Spleen (tissue), 11 donors: ENCODE measurements at regions not wholly inside any gene's neighbourhood (a gene's known extent, or its start where the extent isn't known, plus 50 kb on each side); places are given as distances from the start of the nearest gene placed in this dataset.

ENCODE experiments used
- DNase-seq: peaks from one replicate; pipeline ENCODE4 v3.0.0-alpha.2; 2020
- H3K27ac ChIP-seq, 8 donors: fragments of 200-600 bp; sonication (generic) in 7 of 8; 1 replicate in 4 of 8; 2 replicates in 4 of 8; pipeline versions ENCODE4 v1.5.0 to v1.8.0; 2016 to 2021; ENCODE audit warnings: inconsistent platforms in 4 of 8, mild to moderate bottlenecking in 4 of 8, moderate library complexity in 1 of 8
- H3K27me3 ChIP-seq, 7 donors: fragments of 200-600 bp; sonication (generic) in 6 of 7; replicated peaks in 1 of 7; 1 replicate in 4 of 7; 2 replicates in 3 of 7; pipeline versions ENCODE4 v1.5.0 to v1.8.0; 2016 to 2021; ENCODE audit warnings: inconsistent platforms in 3 of 7, mild to moderate bottlenecking in 1 of 7
- H3K36me3 ChIP-seq, 6 donors: fragments of 200-600 bp; sonication (generic) in 5 of 6; 1 replicate in 4 of 6; 2 replicates in 2 of 6; pipeline versions ENCODE4 v1.5.0 to v1.8.0; 2016 to 2021; ENCODE audit warnings: inconsistent platforms in 2 of 6
- H3K4me1 ChIP-seq, 6 donors: fragments of 200-600 bp; sonication (generic) in 5 of 6; 1 replicate in 3 of 6; 2 replicates in 3 of 6; pipeline versions ENCODE4 v1.5.0 to v1.8.0; 2016 to 2021; ENCODE audit warnings: inconsistent platforms in 3 of 6
- H3K4me3 ChIP-seq, 8 donors: fragments of 200-600 bp; sonication (generic) in 7 of 8; 1 replicate in 4 of 8; 2 replicates in 4 of 8; pipeline versions ENCODE4 v1.5.0 to v1.8.0; 2016 to 2021; ENCODE audit warnings: inconsistent platforms in 4 of 8, mild to moderate bottlenecking in 4 of 8, moderate library complexity in 2 of 8
- H3K9me3 ChIP-seq, 8 donors: fragments of 200-600 bp; sonication (generic) in 7 of 8; 1 replicate in 4 of 8; 2 replicates in 4 of 8; pipeline versions ENCODE4 v1.5.0 to v1.8.0; 2016 to 2021; ENCODE audit warnings: inconsistent platforms in 4 of 8
- POLR2A ChIP-seq, 3 donors: fragments of 450-650 bp; IDR thresholded peaks; one replicate each; pipeline ENCODE4 v1.5.1; 2017; ENCODE audit warnings: antibody characterized with exemption in 3 of 3, mild to moderate bottlenecking in 1 of 3
- POLR2AphosphoS5 ChIP-seq, 3 donors: sonication (generic); formaldehyde crosslinking; IDR thresholded peaks; one replicate each; pipeline ENCODE4 v1.5.1; 2017; ENCODE audit warnings: antibody characterized with exemption in 3 of 3
- WGBS, 5 donors: extraction: QIAGEN DNeasy Blood & Tissue Kit in 3 of 5; methylation state at CpG; one replicate each; pipeline versions ENCODE4 v1.1.5 to v1.1.7; 2013 to 2018; 5-methylcytosine and 5-hydroxymethylcytosine counted together
- intact Hi-C: fragments of 100-400 bp; cut with DNase I; formaldehyde crosslinking; loops from one replicate; pipeline ENCODE4 v1.15.0; 2023; ENCODE audit warnings: low total_unique reads
- TF ChIP-seq, protein P1 (sequence below), 11 experiments: fragments of 200-600 bp in 7 of 11; fragments of 450-650 bp in 4 of 11; sonication (generic) in 4 of 11; IDR thresholded peaks in 8 of 11; conservative IDR thresholded peaks in 3 of 11; 1 replicate in 7 of 11; 2 replicates in 4 of 11; pipeline versions ENCODE4 v1.4.0 to v1.8.0; 2016 to 2021; ENCODE audit warnings: antibody characterized with exemption in 11 of 11, inconsistent platforms in 4 of 11, mild to moderate bottlenecking in 1 of 11
- donor health status: healthy with polysubstance abuse.
- donor health status: DM: no; HTN: no; CAD: no; lungs with moderate emphysema.
- donor health status: DM: no; HTN: no; CAD: no.
- donor health status: Bipolar disorder and iron deficiency.
- donor health status: healthy.
- donor health status: DM: no; HTN: no; CAD: no.
- donor health status: DM: yes; HTN: yes; CAD: no.

DNA sequence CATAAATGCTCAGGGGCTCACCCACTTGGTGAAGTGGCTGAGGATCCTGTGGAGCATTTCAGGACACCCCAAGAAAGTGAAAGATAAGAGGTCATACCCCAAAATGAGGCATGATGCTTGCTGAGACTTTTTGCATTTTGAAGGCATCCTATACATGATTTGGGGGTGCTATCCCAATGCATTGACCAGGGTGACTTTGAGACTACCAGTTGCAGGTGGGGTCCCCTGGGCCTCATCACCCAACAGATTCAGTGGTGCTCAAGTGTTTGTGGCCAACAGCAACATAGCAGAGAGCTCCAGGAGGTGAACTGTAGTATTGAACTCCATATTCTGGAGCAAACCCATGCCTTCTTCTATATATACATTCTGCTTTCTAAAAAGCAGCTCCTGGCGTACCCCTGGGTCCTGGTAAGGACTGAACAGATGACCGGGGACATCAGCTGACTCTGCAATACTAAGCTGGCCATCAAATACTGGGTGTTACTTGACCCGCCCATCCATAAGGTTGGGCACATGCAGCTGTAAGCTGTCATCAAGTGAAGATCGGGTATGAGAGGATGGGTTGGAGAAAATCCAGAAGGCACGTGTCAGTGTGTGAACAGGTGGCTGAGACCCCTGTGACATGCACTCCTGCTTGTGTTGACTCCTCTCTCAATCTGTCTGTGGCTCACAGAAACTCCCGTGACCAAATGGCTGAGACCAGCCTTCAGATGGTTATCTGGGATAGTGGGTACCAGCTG is 143.3 kb downstream of the KLF13 start:
- WGBS, 5 donors = 75 to 93% (median 86%) methylated on average over 6 of the region's 6 CpGs
- no peak for DNase-seq
- no peak overlapping the region for H3K4me3 ChIP-seq
- TF ChIP-seq, protein P1, sequence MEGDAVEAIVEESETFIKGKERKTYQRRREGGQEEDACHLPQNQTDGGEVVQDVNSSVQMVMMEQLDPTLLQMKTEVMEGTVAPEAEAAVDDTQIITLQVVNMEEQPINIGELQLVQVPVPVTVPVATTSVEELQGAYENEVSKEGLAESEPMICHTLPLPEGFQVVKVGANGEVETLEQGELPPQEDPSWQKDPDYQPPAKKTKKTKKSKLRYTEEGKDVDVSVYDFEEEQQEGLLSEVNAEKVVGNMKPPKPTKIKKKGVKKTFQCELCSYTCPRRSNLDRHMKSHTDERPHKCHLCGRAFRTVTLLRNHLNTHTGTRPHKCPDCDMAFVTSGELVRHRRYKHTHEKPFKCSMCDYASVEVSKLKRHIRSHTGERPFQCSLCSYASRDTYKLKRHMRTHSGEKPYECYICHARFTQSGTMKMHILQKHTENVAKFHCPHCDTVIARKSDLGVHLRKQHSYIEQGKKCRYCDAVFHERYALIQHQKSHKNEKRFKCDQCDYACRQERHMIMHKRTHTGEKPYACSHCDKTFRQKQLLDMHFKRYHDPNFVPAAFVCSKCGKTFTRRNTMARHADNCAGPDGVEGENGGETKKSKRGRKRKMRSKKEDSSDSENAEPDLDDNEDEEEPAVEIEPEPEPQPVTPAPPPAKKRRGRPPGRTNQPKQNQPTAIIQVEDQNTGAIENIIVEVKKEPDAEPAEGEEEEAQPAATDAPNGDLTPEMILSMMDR (IDR thresholded peaks at IDR 0.05 in 8 of 11, conservative IDR thresholded peaks at IDR 0.05 in 3 of 11) = no peak
- TF ChIP-seq POLR2A (IDR thresholded peaks at IDR 0.05) (no peak), POLR2AphosphoS5 (IDR thresholded peaks at IDR 0.05) (no peak)
- intact Hi-C loops = no loop called here
- no peaks in the 10 kb centered on the region for H3K27me3 ChIP-seq
- H3K4me1 ChIP-seq = peaks cover 8 to 55% (median 34%) of the 10 kb centered on the region in 6 donors
- no peak overlapping the region for H3K27ac ChIP-seq
- H3K9me3 ChIP-seq = no peaks in the 10 kb centered on the region
- H3K36me3 ChIP-seq = no peaks in the 10 kb centered on the region

DNA sequence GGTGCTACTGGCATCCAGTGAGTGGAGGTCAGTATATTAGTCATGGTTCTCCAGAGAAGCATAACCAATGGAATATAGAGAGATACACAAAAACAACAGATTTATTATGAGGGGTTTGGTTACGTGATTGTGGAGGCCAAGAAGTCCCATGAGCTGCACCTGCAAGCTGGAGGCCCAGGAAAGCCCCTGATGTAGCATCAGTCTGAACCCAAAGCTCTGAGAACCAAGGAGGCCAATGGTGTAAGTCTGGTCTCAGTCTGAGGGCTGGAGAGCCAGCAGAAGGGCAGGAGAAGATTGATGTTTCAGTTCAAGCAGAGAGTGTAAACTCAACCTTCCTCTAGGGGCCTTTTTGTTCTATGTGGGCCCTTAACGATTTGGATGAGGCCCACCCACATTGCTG is 144.1 kb downstream of the KLF13 start:
- Histone ChIP-seq H3K4me1 (peaks cover 8 to 56% (median 34%) of the 10 kb centered on the region in 6 donors), H3K36me3 (no peaks in the 10 kb centered on the region), H3K4me3 (no peak overlapping the region), H3K27me3 (no peaks in the 10 kb centered on the region), H3K27ac (peak overlapping the region in 1 of 8 donors; percentile 87), H3K9me3 (no peaks in the 10 kb centered on the region)
- WGBS, 5 donors = 60 to 83% (median 73%) methylated on average over 2 of the region's 2 CpGs
- TF ChIP-seq POLR2A (IDR thresholded peaks at IDR 0.05) (no peak), POLR2AphosphoS5 (IDR thresholded peaks at IDR 0.05) (no peak)
- TF ChIP-seq, protein P1 (IDR thresholded peaks at IDR 0.05 in 8 of 11, conservative IDR thresholded peaks at IDR 0.05 in 3 of 11) = no peak
- intact Hi-C loops = no loop called here
- DNase-seq = no peak

DNA sequence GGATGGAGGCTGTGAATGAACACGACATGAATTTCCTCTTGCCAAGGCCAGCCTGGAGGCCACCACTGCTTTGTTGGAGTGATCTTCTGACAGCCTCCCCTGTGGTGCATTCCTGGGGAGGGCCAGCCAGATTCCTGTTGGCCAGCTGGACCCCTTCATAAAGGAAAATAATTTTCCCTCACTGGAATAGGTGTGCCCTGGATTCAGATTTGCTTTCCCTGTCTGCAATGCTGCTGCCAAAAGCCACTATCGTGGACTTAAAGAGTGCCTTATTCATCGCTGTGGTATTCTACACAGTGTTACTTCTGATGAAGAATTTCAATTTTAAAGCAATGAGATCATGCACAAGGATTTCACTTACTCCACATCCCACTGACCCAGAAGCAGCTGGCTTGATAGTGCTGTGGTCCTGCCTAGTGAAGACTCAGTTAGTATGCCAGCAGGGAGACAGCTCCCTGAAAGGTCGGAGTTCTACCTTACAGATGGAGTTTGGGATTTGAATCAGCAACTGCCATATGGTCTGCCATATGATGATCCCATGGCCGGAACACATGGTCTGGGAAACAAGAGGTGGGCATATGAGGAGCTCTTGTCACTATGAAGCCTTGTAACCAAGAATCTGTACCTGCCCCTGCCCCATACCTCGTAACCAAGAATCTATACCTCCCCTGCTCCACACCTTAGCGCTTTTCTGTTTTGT is 145.2 kb downstream of the KLF13 start:
- Histone ChIP-seq H3K4me3 (no peak overlapping the region), H3K4me1 (peaks cover 8 to 58% (median 34%) of the 10 kb centered on the region in 6 donors), H3K27me3 (no peaks in the 10 kb centered on the region), H3K9me3 (no peaks in the 10 kb centered on the region), H3K36me3 (no peaks in the 10 kb centered on the region), H3K27ac (peak overlapping the region in 6 of 8 donors; percentile 81 to 88 (median 85))
- intact Hi-C loops = no loop called here
- DNase-seq = no peak
- WGBS, 5 donors = 69 to 91% (median 81%) methylated on average over 6 to 7 of the region's 7 CpGs
- no peak for TF ChIP-seq POLR2A (IDR thresholded peaks at IDR 0.05)
- TF ChIP-seq, protein P1 (IDR thresholded peaks at IDR 0.05 in 8 of 11, conservative IDR thresholded peaks at IDR 0.05 in 3 of 11) = no peak
- TF ChIP-seq POLR2AphosphoS5 (IDR thresholded peaks at IDR 0.05) = no peak
